Liver (tissue), 8 donors: ENCODE measurements at regions not wholly inside any gene's neighbourhood (a gene's known extent, or its start where the extent isn't known, plus 50 kb on each side); places are given as distances from the start of the nearest gene placed in this dataset.

Experiments used
- DNase-seq: peaks from one replicate; pipeline ENCODE4 v3.0.0-alpha.2; 2017; ENCODE audit warnings: low spot score
- H3K27ac ChIP-seq, 2 donors: one replicate each; pipeline ENCODE4 v1.7.0; 2013; ENCODE audit warnings: inconsistent platforms in 2 of 2, low read length in 2 of 2, control low read depth in 1 of 2, low read depth in 1 of 2, mild to moderate bottlenecking in 1 of 2
- H3K27me3 ChIP-seq, 4 donors: one replicate each; pipeline versions ENCODE4 v1.6.1 to v1.7.0; 2013; ENCODE audit warnings: low read length in 3 of 4, inconsistent platforms in 1 of 4, mild to moderate bottlenecking in 1 of 4, moderate library complexity in 1 of 4; ENCODE audit not compliant: control insufficient read depth in 4 of 4, insufficient read depth in 4 of 4
- H3K36me3 ChIP-seq, 4 donors: one replicate each; pipeline versions ENCODE4 v1.6.1 to v1.7.0; 2013; ENCODE audit warnings: low read length in 3 of 4, mild to moderate bottlenecking in 3 of 4, low read depth in 1 of 4, moderate library complexity in 1 of 4; ENCODE audit not compliant: control insufficient read depth in 4 of 4, insufficient read depth in 3 of 4
- H3K4me1 ChIP-seq, 4 donors: one replicate each; pipeline versions ENCODE4 v1.6.1 to v1.7.0; 2013; ENCODE audit warnings: low read length in 3 of 4, mild to moderate bottlenecking in 3 of 4, moderate library complexity in 1 of 4; ENCODE audit not compliant: control insufficient read depth in 4 of 4, insufficient read depth in 4 of 4
- H3K4me3 ChIP-seq, 3 donors: one replicate each; pipeline versions ENCODE4 v1.6.1 to v1.7.0; 2013; ENCODE audit warnings: low read length in 3 of 3, control low read depth in 1 of 3, low read depth in 1 of 3, mild to moderate bottlenecking in 1 of 3
- H3K9ac ChIP-seq, 2 donors: one replicate each; pipeline ENCODE4 v1.7.0; 2013; ENCODE audit warnings: low read length in 2 of 2, mild to moderate bottlenecking in 2 of 2, moderate library complexity in 2 of 2, control low read depth in 1 of 2, low read depth in 1 of 2
- H3K9me3 ChIP-seq, 4 donors: one replicate each; pipeline versions ENCODE4 v1.6.1 to v1.7.0; 2013; ENCODE audit warnings: low read length in 3 of 4; ENCODE audit not compliant: control insufficient read depth in 4 of 4
- EGR1 ChIP-seq, 2 donors: IDR thresholded peaks; 2 replicates each; pipeline ENCODE4 v1.6.1; 2016 to 2018; ENCODE audit warnings: antibody characterized with exemption in 2 of 2, low read depth in 2 of 2
- FOXA2 ChIP-seq: IDR thresholded peaks from 2 replicates; pipeline ENCODE4 v1.6.1; 2016; ENCODE audit warnings: antibody characterized with exemption
- GABPA ChIP-seq, 2 donors: IDR thresholded peaks in 1 of 2; conservative IDR thresholded peaks in 1 of 2; 2 replicates each; pipeline ENCODE4 v1.6.1; 2016; ENCODE audit warnings: antibody characterized with exemption in 2 of 2, mild to moderate bottlenecking in 1 of 2, moderate library complexity in 1 of 2
- HNF4A ChIP-seq, 2 donors: conservative IDR thresholded peaks; 2 replicates each; pipeline ENCODE4 v1.6.1; 2016; ENCODE audit warnings: antibody characterized with exemption in 2 of 2, mild to moderate bottlenecking in 2 of 2
- JUND ChIP-seq, 2 donors: IDR thresholded peaks; 2 replicates each; pipeline ENCODE4 v1.6.1; 2016; ENCODE audit warnings: antibody characterized with exemption in 2 of 2
- NR2F2 ChIP-seq: IDR thresholded peaks from 2 replicates; pipeline ENCODE4 v1.6.1; 2016; ENCODE audit warnings: antibody characterized with exemption
- RXRA ChIP-seq, 2 donors: IDR thresholded peaks; 2 replicates each; pipeline ENCODE4 v1.6.1; 2017 to 2018; ENCODE audit warnings: antibody characterized with exemption in 2 of 2, mild to moderate bottlenecking in 1 of 2
- SP1 ChIP-seq: IDR thresholded peaks from 2 replicates; pipeline ENCODE4 v1.6.1; 2018; ENCODE audit warnings: antibody characterized with exemption, mild to moderate bottlenecking
- TAF1 ChIP-seq: conservative IDR thresholded peaks from 2 replicates; pipeline ENCODE4 v1.6.1; 2016; ENCODE audit warnings: antibody characterized with exemption, mild to moderate bottlenecking
- YY1 ChIP-seq: IDR thresholded peaks from 2 replicates; pipeline ENCODE4 v1.6.1; 2016; ENCODE audit warnings: antibody characterized with exemption, mild to moderate bottlenecking
- WGBS: extraction: QIAGEN DNeasy Blood & Tissue Kit; methylation state at CpG from one replicate; pipeline ENCODE4 v1.1.7; 2013; 5-methylcytosine and 5-hydroxymethylcytosine counted together
- TF ChIP-seq, protein P1 (sequence below): IDR thresholded peaks from 2 replicates; pipeline ENCODE4 v1.6.1; 2016; ENCODE audit warnings: antibody characterized with exemption
- TF ChIP-seq, protein P2 (sequence below): IDR thresholded peaks from 2 replicates; pipeline ENCODE4 v1.6.1; 2016; ENCODE audit warnings: antibody characterized with exemption
- TF ChIP-seq, protein P3 (sequence below): IDR thresholded peaks from 2 replicates; pipeline ENCODE4 v1.6.1; 2016; ENCODE audit warnings: antibody characterized with exemption, mild to moderate bottlenecking
- TF ChIP-seq, protein P4 (sequence below): fragments of 150-350 bp; IDR thresholded peaks from 2 replicates; pipeline ENCODE4 v1.5.1; 2017; ENCODE audit warnings: improper control_type of control experiment, low read depth, low read length; ENCODE audit not compliant: missing input control
- donor health status: healthy.
- donor health status: healthy.
- donor health status: healthy.
- donor health status: healthy.
- donor health status: healthy.

DNA sequence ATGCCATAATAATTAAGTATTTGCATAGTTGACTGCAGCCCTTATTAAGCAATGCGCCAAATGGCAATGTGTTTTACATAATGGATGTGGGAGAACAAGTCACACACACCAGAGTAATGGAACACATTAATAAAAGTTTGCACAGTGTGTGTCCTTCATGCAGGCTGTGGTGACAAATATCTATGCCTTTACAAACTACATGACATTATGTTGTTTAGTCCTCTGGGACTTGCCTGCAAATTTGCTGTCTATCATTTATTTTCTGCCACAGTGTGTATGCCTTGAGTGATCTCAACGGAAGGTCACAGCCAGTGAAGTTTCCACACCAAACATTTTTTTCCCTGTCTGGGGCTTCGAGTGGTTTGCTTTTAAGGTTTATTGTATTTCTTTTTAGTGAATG lies 175.2 kb upstream of the TMEFF2 start:
- H3K36me3 ChIP-seq: no peaks in the 10 kb centered on the region
- WGBS: 50% methylated on average over 3 of the region's 3 CpGs
- TF ChIP-seq JUND (IDR thresholded peaks at IDR 0.05) (no peak), HNF4A (conservative IDR thresholded peaks at IDR 0.05) (no peak), FOXA2 (no peak), NR2F2 (no peak), GABPA (IDR thresholded peaks at IDR 0.05 in 1 of 2, conservative IDR thresholded peaks at IDR 0.05 in 1 of 2) (no peak), YY1 (no peak), EGR1 (IDR thresholded peaks at IDR 0.05; ENCODE audit: low read depth in 2 of 2) (no peak), RXRA (IDR thresholded peaks at IDR 0.05) (no peak), SP1 (no peak), TAF1 (no peak)
- TF ChIP-seq, protein P1, sequence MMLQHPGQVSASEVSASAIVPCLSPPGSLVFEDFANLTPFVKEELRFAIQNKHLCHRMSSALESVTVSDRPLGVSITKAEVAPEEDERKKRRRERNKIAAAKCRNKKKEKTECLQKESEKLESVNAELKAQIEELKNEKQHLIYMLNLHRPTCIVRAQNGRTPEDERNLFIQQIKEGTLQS: no peak
- TF ChIP-seq, protein P2, sequence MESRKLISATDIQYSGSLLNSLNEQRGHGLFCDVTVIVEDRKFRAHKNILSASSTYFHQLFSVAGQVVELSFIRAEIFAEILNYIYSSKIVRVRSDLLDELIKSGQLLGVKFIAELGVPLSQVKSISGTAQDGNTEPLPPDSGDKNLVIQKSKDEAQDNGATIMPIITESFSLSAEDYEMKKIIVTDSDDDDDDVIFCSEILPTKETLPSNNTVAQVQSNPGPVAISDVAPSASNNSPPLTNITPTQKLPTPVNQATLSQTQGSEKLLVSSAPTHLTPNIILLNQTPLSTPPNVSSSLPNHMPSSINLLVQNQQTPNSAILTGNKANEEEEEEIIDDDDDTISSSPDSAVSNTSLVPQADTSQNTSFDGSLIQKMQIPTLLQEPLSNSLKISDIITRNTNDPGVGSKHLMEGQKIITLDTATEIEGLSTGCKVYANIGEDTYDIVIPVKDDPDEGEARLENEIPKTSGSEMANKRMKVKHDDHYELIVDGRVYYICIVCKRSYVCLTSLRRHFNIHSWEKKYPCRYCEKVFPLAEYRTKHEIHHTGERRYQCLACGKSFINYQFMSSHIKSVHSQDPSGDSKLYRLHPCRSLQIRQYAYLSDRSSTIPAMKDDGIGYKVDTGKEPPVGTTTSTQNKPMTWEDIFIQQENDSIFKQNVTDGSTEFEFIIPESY: no peak
- TF ChIP-seq, protein P3, sequence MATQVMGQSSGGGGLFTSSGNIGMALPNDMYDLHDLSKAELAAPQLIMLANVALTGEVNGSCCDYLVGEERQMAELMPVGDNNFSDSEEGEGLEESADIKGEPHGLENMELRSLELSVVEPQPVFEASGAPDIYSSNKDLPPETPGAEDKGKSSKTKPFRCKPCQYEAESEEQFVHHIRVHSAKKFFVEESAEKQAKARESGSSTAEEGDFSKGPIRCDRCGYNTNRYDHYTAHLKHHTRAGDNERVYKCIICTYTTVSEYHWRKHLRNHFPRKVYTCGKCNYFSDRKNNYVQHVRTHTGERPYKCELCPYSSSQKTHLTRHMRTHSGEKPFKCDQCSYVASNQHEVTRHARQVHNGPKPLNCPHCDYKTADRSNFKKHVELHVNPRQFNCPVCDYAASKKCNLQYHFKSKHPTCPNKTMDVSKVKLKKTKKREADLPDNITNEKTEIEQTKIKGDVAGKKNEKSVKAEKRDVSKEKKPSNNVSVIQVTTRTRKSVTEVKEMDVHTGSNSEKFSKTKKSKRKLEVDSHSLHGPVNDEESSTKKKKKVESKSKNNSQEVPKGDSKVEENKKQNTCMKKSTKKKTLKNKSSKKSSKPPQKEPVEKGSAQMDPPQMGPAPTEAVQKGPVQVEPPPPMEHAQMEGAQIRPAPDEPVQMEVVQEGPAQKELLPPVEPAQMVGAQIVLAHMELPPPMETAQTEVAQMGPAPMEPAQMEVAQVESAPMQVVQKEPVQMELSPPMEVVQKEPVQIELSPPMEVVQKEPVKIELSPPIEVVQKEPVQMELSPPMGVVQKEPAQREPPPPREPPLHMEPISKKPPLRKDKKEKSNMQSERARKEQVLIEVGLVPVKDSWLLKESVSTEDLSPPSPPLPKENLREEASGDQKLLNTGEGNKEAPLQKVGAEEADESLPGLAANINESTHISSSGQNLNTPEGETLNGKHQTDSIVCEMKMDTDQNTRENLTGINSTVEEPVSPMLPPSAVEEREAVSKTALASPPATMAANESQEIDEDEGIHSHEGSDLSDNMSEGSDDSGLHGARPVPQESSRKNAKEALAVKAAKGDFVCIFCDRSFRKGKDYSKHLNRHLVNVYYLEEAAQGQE: no peak
- TF ChIP-seq, protein P4, sequence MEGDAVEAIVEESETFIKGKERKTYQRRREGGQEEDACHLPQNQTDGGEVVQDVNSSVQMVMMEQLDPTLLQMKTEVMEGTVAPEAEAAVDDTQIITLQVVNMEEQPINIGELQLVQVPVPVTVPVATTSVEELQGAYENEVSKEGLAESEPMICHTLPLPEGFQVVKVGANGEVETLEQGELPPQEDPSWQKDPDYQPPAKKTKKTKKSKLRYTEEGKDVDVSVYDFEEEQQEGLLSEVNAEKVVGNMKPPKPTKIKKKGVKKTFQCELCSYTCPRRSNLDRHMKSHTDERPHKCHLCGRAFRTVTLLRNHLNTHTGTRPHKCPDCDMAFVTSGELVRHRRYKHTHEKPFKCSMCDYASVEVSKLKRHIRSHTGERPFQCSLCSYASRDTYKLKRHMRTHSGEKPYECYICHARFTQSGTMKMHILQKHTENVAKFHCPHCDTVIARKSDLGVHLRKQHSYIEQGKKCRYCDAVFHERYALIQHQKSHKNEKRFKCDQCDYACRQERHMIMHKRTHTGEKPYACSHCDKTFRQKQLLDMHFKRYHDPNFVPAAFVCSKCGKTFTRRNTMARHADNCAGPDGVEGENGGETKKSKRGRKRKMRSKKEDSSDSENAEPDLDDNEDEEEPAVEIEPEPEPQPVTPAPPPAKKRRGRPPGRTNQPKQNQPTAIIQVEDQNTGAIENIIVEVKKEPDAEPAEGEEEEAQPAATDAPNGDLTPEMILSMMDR: no peak
- no peak for DNase-seq
- no peaks in the 10 kb centered on the region for H3K9me3 ChIP-seq
- no peak overlapping the region for H3K27ac ChIP-seq
- no peak overlapping the region for H3K4me3 ChIP-seq
- no peaks in the 10 kb centered on the region for H3K4me1 ChIP-seq
- H3K9ac ChIP-seq: no peak overlapping the region
- H3K27me3 ChIP-seq: no peaks in the 10 kb centered on the region

DNA sequence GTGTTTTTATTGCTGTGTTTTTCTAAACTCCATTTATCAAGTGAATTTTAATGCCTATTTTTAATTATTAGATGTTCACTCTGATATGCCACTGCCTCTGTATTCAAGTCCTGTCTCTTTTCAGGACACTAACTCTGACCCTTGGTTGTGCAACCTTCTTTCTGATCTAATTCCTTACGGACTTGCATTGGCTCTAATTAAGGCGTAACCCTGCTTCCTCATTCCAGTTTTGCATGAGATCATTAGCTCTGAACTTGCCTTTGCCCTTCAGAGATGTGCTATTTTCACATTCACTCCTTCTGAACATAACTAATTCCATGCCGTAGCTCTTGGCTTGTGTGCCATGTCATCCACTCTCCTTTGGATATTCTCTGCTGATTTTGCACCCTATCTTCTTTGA lies 162.5 kb upstream of the TMEFF2 start:
- Histone ChIP-seq H3K4me3 (no peak overlapping the region), H3K9ac (no peak overlapping the region), H3K27me3 (peaks cover 0 to 3% (median 0%) of the 10 kb centered on the region in 4 donors), H3K36me3 (no peaks in the 10 kb centered on the region), H3K27ac (no peak overlapping the region), H3K4me1 (no peaks in the 10 kb centered on the region), H3K9me3 (peaks cover 0 to 2% (median 0%) of the 10 kb centered on the region in 4 donors)
- no peak for TF ChIP-seq SP1
- TF ChIP-seq, protein P1: no peak
- 75% methylated on average over 3 of the region's 3 CpGs for WGBS
- DNase-seq: no peak
